GM12878 (cell line): ENCODE measurements at regions not wholly inside any gene's neighbourhood (a gene's known extent, or its start where the extent isn't known, plus 50 kb on each side); places are given as distances from the start of the nearest gene placed in this dataset.

Experiments used
- CTCF ChIP-seq, 3 experiments: IDR thresholded peaks in 2 of 3; conservative IDR thresholded peaks in 1 of 3; 2 replicates each; pipeline ENCODE4 v1.5.1; 2011; ENCODE audit warnings: low read depth in 3 of 3, low read length in 3 of 3, mild to moderate bottlenecking in 3 of 3, control low read depth in 2 of 3, moderate library complexity in 2 of 3, inconsistent platforms in 1 of 3, mixed read lengths in 1 of 3; ENCODE audit not compliant: control insufficient read depth in 2 of 3, insufficient read depth in 1 of 3; ENCODE audit errors: extremely low read depth in 1 of 3
- MYC ChIP-seq: IDR thresholded peaks from 2 replicates; pipeline ENCODE4 v1.6.1; 2011; ENCODE audit warnings: mild to moderate bottlenecking, low read length, moderate library complexity, inconsistent platforms; ENCODE audit not compliant: insufficient read depth, insufficient replicate concordance, insufficient read length, severe bottlenecking
- SRF ChIP-seq, 2 experiments: IDR thresholded peaks; 2 replicates each; pipeline ENCODE4 v1.6.1; 2011; ENCODE audit warnings: low read depth in 2 of 2, low read length in 2 of 2, mild to moderate bottlenecking in 1 of 2, moderate library complexity in 1 of 2
- ZNF24 ChIP-seq: fragments of 450-650 bp; IDR thresholded peaks from 2 replicates; pipeline ENCODE4 v1.6.1; 2017; ENCODE audit warnings: antibody characterized with exemption, mild to moderate bottlenecking

- TF ChIP-seq MYC (no peak), SRF (IDR thresholded peaks at IDR 0.05; ENCODE audit: low read depth in 2 of 2, low read length in 2 of 2) (no peak), CTCF (IDR thresholded peaks at IDR 0.05 in 2 of 3, conservative IDR thresholded peaks at IDR 0.05 in 1 of 3; ENCODE audit: control insufficient read depth in 2 of 3, extremely low read depth in 1 of 3, insufficient read depth in 1 of 3, low read depth in 3 of 3, low read length in 3 of 3) (no peak), ZNF24 (no peak)
These were observed 98.9 kb upstream of the CLSTN2 start for GRCh38 chr3:139835830-139836683.
